ENCODE measurements at regions not wholly inside any gene's neighbourhood (a gene's known extent, or its start where the extent isn't known, plus 50 kb on each side); places are given as distances from the start of the nearest gene placed in this dataset.
"Not testable (repeated sequence)": the region's sequence is repeated elsewhere in the genome, so short reads cannot be mapped to it uniquely, and the experiment has no call there.

- H3K9me3 ChIP-seq (ENCODE audit: low read length), result no peaks in the 10 kb centered on the region
- H3K4me1 ChIP-seq (ENCODE audit: insufficient read depth, low read length), result no peaks in the 10 kb centered on the region
- no peak overlapping the region for H3K9ac ChIP-seq (ENCODE audit: low read length)
- H3K36me3 ChIP-seq (ENCODE audit: insufficient read depth, low read length), result no peaks in the 10 kb centered on the region
- H3K4me3 ChIP-seq (ENCODE audit: low read depth in 1 of 2, low read length in 2 of 2), result no peak overlapping the region
- H3K27ac ChIP-seq (ENCODE audit: low read depth, low read length), result no peak overlapping the region
- no peaks in the 10 kb centered on the region for H3K27me3 ChIP-seq (ENCODE audit: control insufficient read depth in 1 of 2, insufficient read depth in 2 of 2, low read length in 2 of 2)
Observed at GRCh38 chr1:213689260-213689659, 298.5 kb upstream of the PROX1 start.

GRCh38 chr1:213690341-213690917 lies 297.3 kb upstream of the PROX1 start:
- H3K9ac ChIP-seq (ENCODE audit: low read length), result no peak overlapping the region
- no peaks in the 10 kb centered on the region for H3K36me3 ChIP-seq (ENCODE audit: insufficient read depth, low read length)
- H3K27me3 ChIP-seq (ENCODE audit: control insufficient read depth in 1 of 2, insufficient read depth in 2 of 2, low read length in 2 of 2), result no peaks in the 10 kb centered on the region
- no peak overlapping the region for H3K27ac ChIP-seq (ENCODE audit: low read depth, low read length)
- no peaks in the 10 kb centered on the region for H3K9me3 ChIP-seq (ENCODE audit: low read length)
- no peaks in the 10 kb centered on the region for H3K4me1 ChIP-seq (ENCODE audit: insufficient read depth, low read length)
- H3K4me3 ChIP-seq (ENCODE audit: low read depth in 1 of 2, low read length in 2 of 2), result no peak overlapping the region

GRCh38 chr1:213692321-213692720 lies 295.5 kb upstream of the PROX1 start:
- H3K9me3 ChIP-seq (ENCODE audit: low read length), result no peaks in the 10 kb centered on the region
- H3K9ac ChIP-seq (ENCODE audit: low read length), result no peak overlapping the region
- no peaks in the 10 kb centered on the region for H3K36me3 ChIP-seq (ENCODE audit: insufficient read depth, low read length)
- H3K27me3 ChIP-seq (ENCODE audit: control insufficient read depth in 1 of 2, insufficient read depth in 2 of 2, low read length in 2 of 2), result no peaks in the 10 kb centered on the region
- no peak overlapping the region for H3K27ac ChIP-seq (ENCODE audit: low read depth, low read length)
- no peaks in the 10 kb centered on the region for H3K4me1 ChIP-seq (ENCODE audit: insufficient read depth, low read length)
- H3K4me3 ChIP-seq (ENCODE audit: low read depth in 1 of 2, low read length in 2 of 2), result no peak overlapping the region

- Histone ChIP-seq H3K27me3 (ENCODE audit: control insufficient read depth in 1 of 2, insufficient read depth in 2 of 2, low read length in 2 of 2) (no peaks in the 10 kb centered on the region), H3K9ac (ENCODE audit: low read length) (no peak overlapping the region), H3K36me3 (ENCODE audit: insufficient read depth, low read length) (no peaks in the 10 kb centered on the region), H3K4me1 (ENCODE audit: insufficient read depth, low read length) (no peaks in the 10 kb centered on the region), H3K27ac (ENCODE audit: low read depth, low read length) (no peak overlapping the region), H3K9me3 (ENCODE audit: low read length) (no peaks in the 10 kb centered on the region), H3K4me3 (ENCODE audit: low read depth in 1 of 2, low read length in 2 of 2) (no peak overlapping the region)
Observed at GRCh38 chr1:213693864-213694263, 293.9 kb upstream of the PROX1 start.

- no peak overlapping the region for H3K27ac ChIP-seq (ENCODE audit: low read depth, low read length)
Observed at GRCh38 chr1:213697192-213697802, 290.5 kb upstream of the PROX1 start.

GRCh38 chr1:213698092-213698702 lies 289.6 kb upstream of the PROX1 start:
- Histone ChIP-seq H3K27me3 (ENCODE audit: control insufficient read depth in 1 of 2, insufficient read depth in 2 of 2, low read length in 2 of 2) (no peaks in the 10 kb centered on the region), H3K9ac (ENCODE audit: low read length) (no peak overlapping the region)

More at GRCh38 chr1:213697192-213697802, 290.5 kb upstream of the PROX1 start:
- Histone ChIP-seq H3K4me1 (ENCODE audit: insufficient read depth, low read length) (no peaks in the 10 kb centered on the region), H3K27me3 (ENCODE audit: control insufficient read depth in 1 of 2, insufficient read depth in 2 of 2, low read length in 2 of 2) (no peaks in the 10 kb centered on the region), H3K4me3 (ENCODE audit: low read depth in 1 of 2, low read length in 2 of 2) (no peak overlapping the region), H3K9me3 (ENCODE audit: low read length) (no peaks in the 10 kb centered on the region), H3K36me3 (ENCODE audit: insufficient read depth, low read length) (no peaks in the 10 kb centered on the region), H3K9ac (ENCODE audit: low read length) (no peak overlapping the region)

GRCh38 chr1:213702703-213703102 lies 285.1 kb upstream of the PROX1 start:
- H3K4me3 ChIP-seq (ENCODE audit: low read depth in 1 of 2, low read length in 2 of 2), result no peak overlapping the region
- no peaks in the 10 kb centered on the region for H3K27me3 ChIP-seq (ENCODE audit: control insufficient read depth in 1 of 2, insufficient read depth in 2 of 2, low read length in 2 of 2)
- H3K36me3 ChIP-seq (ENCODE audit: insufficient read depth, low read length), result no peaks in the 10 kb centered on the region
- no peak overlapping the region for H3K27ac ChIP-seq (ENCODE audit: low read depth, low read length)
- H3K9me3 ChIP-seq (ENCODE audit: low read length), result no peaks in the 10 kb centered on the region
- H3K4me1 ChIP-seq (ENCODE audit: insufficient read depth, low read length), result no peaks in the 10 kb centered on the region
- no peak overlapping the region for H3K9ac ChIP-seq (ENCODE audit: low read length)

More at GRCh38 chr1:213698092-213698702, 289.6 kb upstream of the PROX1 start:
- Histone ChIP-seq H3K9me3 (ENCODE audit: low read length) (no peaks in the 10 kb centered on the region), H3K27ac (ENCODE audit: low read depth, low read length) (no peak overlapping the region), H3K4me3 (ENCODE audit: low read depth in 1 of 2, low read length in 2 of 2) (no peak overlapping the region), H3K36me3 (ENCODE audit: insufficient read depth, low read length) (no peaks in the 10 kb centered on the region), H3K4me1 (ENCODE audit: insufficient read depth, low read length) (no peaks in the 10 kb centered on the region)

GRCh38 chr1:213704941-213705340 lies 282.8 kb upstream of the PROX1 start:
- H3K27ac ChIP-seq (ENCODE audit: low read depth, low read length), result no peak overlapping the region
- H3K4me3 ChIP-seq (ENCODE audit: low read depth in 1 of 2, low read length in 2 of 2), result no peak overlapping the region
- no peaks in the 10 kb centered on the region for H3K4me1 ChIP-seq (ENCODE audit: insufficient read depth, low read length)

GRCh38 chr1:213711833-213712490 lies 275.8 kb upstream of the PROX1 start:
- not testable (repeated sequence) for H3K9ac ChIP-seq (ENCODE audit: low read length); H3K27ac ChIP-seq (ENCODE audit: low read depth, low read length); H3K9me3 ChIP-seq (ENCODE audit: low read length); H3K4me1 ChIP-seq (ENCODE audit: insufficient read depth, low read length); H3K36me3 ChIP-seq (ENCODE audit: insufficient read depth, low read length); H3K4me3 ChIP-seq (ENCODE audit: low read depth in 1 of 2, low read length in 2 of 2); H3K27me3 ChIP-seq (ENCODE audit: control insufficient read depth in 1 of 2, insufficient read depth in 2 of 2, low read length in 2 of 2)

More at GRCh38 chr1:213704941-213705340, 282.8 kb upstream of the PROX1 start:
- Histone ChIP-seq H3K36me3 (ENCODE audit: insufficient read depth, low read length) (no peaks in the 10 kb centered on the region), H3K9ac (ENCODE audit: low read length) (no peak overlapping the region), H3K9me3 (ENCODE audit: low read length) (no peaks in the 10 kb centered on the region), H3K27me3 (ENCODE audit: control insufficient read depth in 1 of 2, insufficient read depth in 2 of 2, low read length in 2 of 2) (no peaks in the 10 kb centered on the region)

- Histone ChIP-seq H3K4me3 (ENCODE audit: low read depth in 1 of 2, low read length in 2 of 2) (no peak overlapping the region), H3K27ac (ENCODE audit: low read depth, low read length) (no peak overlapping the region), H3K9ac (ENCODE audit: low read length) (no peak overlapping the region), H3K27me3 (ENCODE audit: control insufficient read depth in 1 of 2, insufficient read depth in 2 of 2, low read length in 2 of 2) (no peaks in the 10 kb centered on the region), H3K36me3 (ENCODE audit: insufficient read depth, low read length) (no peaks in the 10 kb centered on the region), H3K9me3 (ENCODE audit: low read length) (no peaks in the 10 kb centered on the region), H3K4me1 (ENCODE audit: insufficient read depth, low read length) (no peaks in the 10 kb centered on the region)
Observed at GRCh38 chr1:213714645-213715044, 273.1 kb upstream of the PROX1 start.

- Histone ChIP-seq H3K4me1 (ENCODE audit: insufficient read depth, low read length) (no peaks in the 10 kb centered on the region), H3K36me3 (ENCODE audit: insufficient read depth, low read length) (no peaks in the 10 kb centered on the region), H3K9me3 (ENCODE audit: low read length) (no peaks in the 10 kb centered on the region), H3K9ac (ENCODE audit: low read length) (no peak overlapping the region), H3K4me3 (ENCODE audit: low read depth in 1 of 2, low read length in 2 of 2) (no peak overlapping the region), H3K27ac (ENCODE audit: low read depth, low read length) (no peak overlapping the region), H3K27me3 (ENCODE audit: control insufficient read depth in 1 of 2, insufficient read depth in 2 of 2, low read length in 2 of 2) (no peaks in the 10 kb centered on the region)
Observed at GRCh38 chr1:213715182-213715581, 272.6 kb upstream of the PROX1 start.

All from muscle layer of colon (tissue), 2 donors.